SK-N-SH (cell line): ENCODE measurements at regions not wholly inside any gene's neighbourhood (a gene's known extent, or its start where the extent isn't known, plus 50 kb on each side); places are given as distances from the start of the nearest gene placed in this dataset.

Experiments
- CTCF ChIA-PET: fragments of 300-600, 350-600 bp; formaldehyde crosslinking; extraction: SDS; loops from one replicate; lab custom pipeline; 2021; lab: Yijun Ruan, JAX
- POLR2A ChIA-PET: fragments of 350-600 bp; sonication (Branson Sonifier 250); formaldehyde crosslinking; extraction: SDS; loops from one replicate; lab custom pipeline; 2020; ENCODE audit warnings: antibody characterized with exemption, inconsistent platforms; lab: Yijun Ruan, JAX
- DNase-seq: peaks from one replicate; pipeline ENCODE4 v3.0.0; 2012
- H2AFZ ChIP-seq: fragments of 200-600 bp; sonication (generic); 2 replicates; pipeline ENCODE4 v1.8.1; 2016; ENCODE audit warnings: antibody characterized with exemption, mild to moderate bottlenecking, low read depth
- H3F3A ChIP-seq: fragments of 200-600 bp; sonication (generic); replicated peaks from 2 replicates; pipeline ENCODE3; 2016; ENCODE audit warnings: antibody characterized with exemption, mild to moderate bottlenecking; ENCODE audit not compliant: insufficient read depth
- H3K27ac ChIP-seq, 2 experiments: fragments of 200-500 bp in 1 of 2; fragments of 200-600 bp in 1 of 2; sonication (Bioruptor generic) in 1 of 2; sonication (generic), shearing (Covaris generic) in 1 of 2; 2 replicates each; pipeline versions ENCODE4 v1.5.1 to v1.6.1; 2014 to 2016; ENCODE audit warnings: low read depth in 2 of 2, inconsistent platforms in 1 of 2, low read length in 1 of 2, mild to moderate bottlenecking in 1 of 2, mixed read lengths in 1 of 2
- H3K27me3 ChIP-seq: fragments of 200-600 bp; sonication (generic), shearing (Covaris generic); 2 replicates; pipeline ENCODE4 v1.6.1; 2016; ENCODE audit warnings: mixed run types; ENCODE audit not compliant: insufficient read depth
- H3K36me3 ChIP-seq, 2 experiments: fragments of 200-500 bp in 1 of 2; fragments of 200-600 bp in 1 of 2; sonication (Bioruptor generic) in 1 of 2; sonication (generic) in 1 of 2; replicated peaks in 1 of 2; 2 replicates each; pipeline versions ENCODE3 to v1.5.1; 2014 to 2016; ENCODE audit warnings: low read length in 1 of 2, mild to moderate bottlenecking in 1 of 2; ENCODE audit not compliant: insufficient read depth in 2 of 2, control insufficient read depth in 1 of 2
- H3K4me1 ChIP-seq, 2 experiments: fragments of 200-500 bp in 1 of 2; fragments of 200-600 bp in 1 of 2; sonication (Bioruptor generic) in 1 of 2; sonication (generic), shearing (Covaris generic) in 1 of 2; 2 replicates each; pipeline versions ENCODE4 v1.5.1 to v1.6.1; 2014 to 2016; ENCODE audit warnings: low read depth in 1 of 2, low read length in 1 of 2, mixed run types in 1 of 2; ENCODE audit not compliant: insufficient read depth in 2 of 2, control insufficient read depth in 1 of 2
- H3K4me2 ChIP-seq: fragments of 200-600 bp; sonication (generic), shearing (Covaris generic); 2 replicates; pipeline ENCODE4 v1.6.1; 2017; ENCODE audit warnings: mixed run types
- H3K4me3 ChIP-seq, 2 experiments: fragments of 200-500 bp in 1 of 2; fragments of 200-600 bp in 1 of 2; sonication (Bioruptor generic) in 1 of 2; sonication (generic), shearing (Covaris generic) in 1 of 2; 2 replicates each; pipeline versions ENCODE4 v1.5.1 to v1.8.1; 2014 to 2016; ENCODE audit warnings: low read depth in 2 of 2, inconsistent platforms in 1 of 2, low read length in 1 of 2, mild to moderate bottlenecking in 1 of 2, mixed read lengths in 1 of 2, moderate library complexity in 1 of 2
- H3K79me2 ChIP-seq: fragments of 200-600 bp; sonication (generic); 2 replicates; pipeline ENCODE4 v1.8.1; 2017; ENCODE audit warnings: mild to moderate bottlenecking; ENCODE audit not compliant: insufficient read depth
- H3K9ac ChIP-seq: fragments of 200-600 bp; sonication (generic); 2 replicates; pipeline ENCODE4 v1.6.1; 2017; ENCODE audit warnings: mixed run types
- H3K9me2 ChIP-seq: fragments of 200-600 bp; sonication (generic); 2 replicates; pipeline ENCODE4 v1.6.1; 2017; ENCODE audit warnings: mixed run types
- H3K9me3 ChIP-seq: fragments of 200-600 bp; sonication (generic); 2 replicates; pipeline ENCODE4 v1.6.1; 2017; ENCODE audit warnings: mixed run types, mild to moderate bottlenecking, moderate library complexity
- H4K20me1 ChIP-seq: fragments of 200-600 bp; sonication (generic); 2 replicates; pipeline ENCODE4 v1.6.1; 2017; ENCODE audit warnings: mild to moderate bottlenecking, mixed run types; ENCODE audit not compliant: insufficient read depth
- ELF1 ChIP-seq: IDR thresholded peaks from 2 replicates; pipeline ENCODE4 v1.4.0; 2012
- EP300 ChIP-seq, 2 experiments: IDR thresholded peaks; 2 replicates each; pipeline versions ENCODE4 v1.4.0 to v1.6.1; 2012; ENCODE audit warnings: borderline replicate concordance in 1 of 2, low read depth in 1 of 2, low read length in 1 of 2
- GABPA ChIP-seq: IDR thresholded peaks from 2 replicates; pipeline ENCODE4 v1.4.0; 2012; ENCODE audit warnings: low read depth, mild to moderate bottlenecking
- GATA2 ChIP-seq: sonication (generic); formaldehyde crosslinking; IDR thresholded peaks from 2 replicates; pipeline ENCODE4 v1.5.0; 2020; ENCODE audit warnings: mild to moderate bottlenecking, missing genetic modification reagents
- JUND ChIP-seq: IDR thresholded peaks from 2 replicates; pipeline ENCODE4 v1.4.0; 2012
- MAX ChIP-seq: IDR thresholded peaks from 2 replicates; pipeline ENCODE4 v1.4.0; 2012; ENCODE audit warnings: low read depth
- POLR2AphosphoS5 ChIP-seq: IDR thresholded peaks from 2 replicates; pipeline ENCODE4 v1.6.1; 2012; ENCODE audit warnings: low read depth, low read length
- ZBTB33 ChIP-seq: IDR thresholded peaks from 2 replicates; pipeline ENCODE4 v1.4.0; 2012; ENCODE audit warnings: low read depth, borderline replicate concordance
- WGBS: methylation state at CpG from one replicate; pipeline ENCODE4 v1.1.6; 2017; ENCODE audit warnings: low lambda C conversion rate; 5-methylcytosine and 5-hydroxymethylcytosine counted together
- TF ChIP-seq, protein P1 (sequence below): fragments of 200-600 bp; sonication (generic); IDR thresholded peaks from 2 replicates; pipeline ENCODE4 v1.6.1; 2017; ENCODE audit warnings: antibody characterized with exemption, mild to moderate bottlenecking, moderate library complexity

DNA sequence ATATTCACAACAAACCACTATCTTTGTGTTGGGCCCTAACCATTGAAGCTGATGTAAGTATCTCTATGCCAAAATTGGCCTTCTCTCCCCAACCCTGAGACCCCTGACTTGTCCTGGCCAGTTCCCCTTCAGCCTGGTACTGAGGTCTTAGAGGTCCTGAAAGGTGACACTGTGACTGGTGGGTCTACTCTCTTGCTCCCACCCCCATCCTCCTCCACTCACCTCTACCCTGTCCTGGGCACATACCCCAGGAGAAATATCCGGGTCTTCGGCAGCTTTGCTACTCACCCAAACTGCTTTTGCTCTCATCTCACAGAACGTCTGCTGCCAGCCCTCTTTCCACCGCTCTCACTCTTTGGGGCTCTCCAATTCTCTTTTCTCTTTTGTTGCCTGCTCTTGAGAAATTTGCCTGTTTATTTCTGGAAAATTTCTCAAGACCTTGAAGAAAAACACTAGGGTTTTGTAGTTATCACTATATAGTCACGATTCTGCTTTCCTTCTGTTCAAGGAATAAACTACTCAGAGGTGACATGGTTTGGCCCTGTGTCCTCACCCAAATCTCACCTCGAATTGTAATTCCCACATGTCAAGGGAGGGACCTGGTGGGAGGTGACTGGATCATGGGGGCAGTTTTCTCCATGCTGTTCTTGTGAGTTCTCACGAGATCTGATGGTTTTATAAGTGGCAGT is 133.8 kb upstream of the PKDCC start:
- Histone ChIP-seq H2AFZ (no peak overlapping the region), H3K79me2 (no peaks in the 10 kb centered on the region), H4K20me1 (no peaks in the 10 kb centered on the region), H3K27me3 (peaks cover 13% of the 10 kb centered on the region; the same call in 1 of the 2 replicates), H3K9me3 (no peaks in the 10 kb centered on the region), H3K36me3 (no peaks in the 10 kb centered on the region), H3K4me2 (no peak overlapping the region), H3K9me2 (no peaks in the 10 kb centered on the region), H3K4me1 (peaks cover 0 to 2% of the 10 kb centered on the region in 2 experiments; a peak in 1 of 4 replicates), H3F3A (no peaks in the 10 kb centered on the region), H3K9ac (no peak overlapping the region), H3K27ac (no peak overlapping the region), H3K4me3 (no peak overlapping the region)
- CTCF ChIA-PET: no interaction called here
- 46% methylated on average over 7 of the region's 7 CpGs for WGBS
- TF ChIP-seq MAX (no peak), GATA2 (CRISPR knock-in tag) (no peak), GABPA (no peak)
- POLR2A ChIA-PET: no interaction called here
- no peak for DNase-seq

DNA sequence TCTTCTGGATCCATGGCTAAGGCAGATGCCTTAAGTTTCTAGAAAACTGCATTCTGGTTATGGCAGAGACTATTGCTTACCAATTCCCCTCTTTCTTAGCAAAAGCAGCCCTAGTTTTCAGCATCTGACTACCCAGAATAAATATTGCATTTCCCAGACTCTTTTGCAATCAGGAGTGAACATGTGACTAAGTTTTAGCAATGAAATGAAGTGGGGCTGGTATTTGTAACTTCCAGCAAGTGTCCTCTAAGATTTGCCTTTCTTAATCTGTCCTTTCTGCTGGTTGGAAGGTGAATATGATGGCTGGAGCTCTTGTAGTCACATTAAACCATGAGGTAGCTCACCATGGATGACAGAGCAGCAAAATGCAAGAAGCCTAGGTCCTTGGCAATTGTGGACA is 132.9 kb upstream of the PKDCC start:
- H4K20me1 ChIP-seq: no peaks in the 10 kb centered on the region
- H3K27ac ChIP-seq: no peak overlapping the region
- no peaks in the 10 kb centered on the region for H3K36me3 ChIP-seq
- DNase-seq: no peak
- no peaks in the 10 kb centered on the region for H3F3A ChIP-seq
- POLR2A ChIA-PET: no interaction called here
- no peak for TF ChIP-seq GATA2 (CRISPR knock-in tag)
- no peak for TF ChIP-seq GABPA
- TF ChIP-seq EP300 (IDR thresholded peaks at IDR 0.05; ENCODE audit: borderline replicate concordance in 1 of 2, low read depth in 1 of 2, low read length in 1 of 2): no peak
- no peak for TF ChIP-seq JUND
- no peak for TF ChIP-seq POLR2AphosphoS5
- no peak for TF ChIP-seq ZBTB33
- no peak for TF ChIP-seq ELF1
- TF ChIP-seq, protein P1, sequence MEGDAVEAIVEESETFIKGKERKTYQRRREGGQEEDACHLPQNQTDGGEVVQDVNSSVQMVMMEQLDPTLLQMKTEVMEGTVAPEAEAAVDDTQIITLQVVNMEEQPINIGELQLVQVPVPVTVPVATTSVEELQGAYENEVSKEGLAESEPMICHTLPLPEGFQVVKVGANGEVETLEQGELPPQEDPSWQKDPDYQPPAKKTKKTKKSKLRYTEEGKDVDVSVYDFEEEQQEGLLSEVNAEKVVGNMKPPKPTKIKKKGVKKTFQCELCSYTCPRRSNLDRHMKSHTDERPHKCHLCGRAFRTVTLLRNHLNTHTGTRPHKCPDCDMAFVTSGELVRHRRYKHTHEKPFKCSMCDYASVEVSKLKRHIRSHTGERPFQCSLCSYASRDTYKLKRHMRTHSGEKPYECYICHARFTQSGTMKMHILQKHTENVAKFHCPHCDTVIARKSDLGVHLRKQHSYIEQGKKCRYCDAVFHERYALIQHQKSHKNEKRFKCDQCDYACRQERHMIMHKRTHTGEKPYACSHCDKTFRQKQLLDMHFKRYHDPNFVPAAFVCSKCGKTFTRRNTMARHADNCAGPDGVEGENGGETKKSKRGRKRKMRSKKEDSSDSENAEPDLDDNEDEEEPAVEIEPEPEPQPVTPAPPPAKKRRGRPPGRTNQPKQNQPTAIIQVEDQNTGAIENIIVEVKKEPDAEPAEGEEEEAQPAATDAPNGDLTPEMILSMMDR: no peak
- TF ChIP-seq, all 33 proteins: peak for 0
- Histone ChIP-seq H3K27me3 (peaks cover 13% of the 10 kb centered on the region; the same call in 1 of the 2 replicates), H3K4me3 (no peak overlapping the region), H3K9me2 (no peaks in the 10 kb centered on the region), H3K9ac (no peak overlapping the region), H3K79me2 (no peaks in the 10 kb centered on the region), H3K9me3 (no peaks in the 10 kb centered on the region), H2AFZ (no peak overlapping the region), H3K4me2 (no peak overlapping the region), H3K4me1 (no peaks in the 10 kb centered on the region)
- CTCF ChIA-PET: no interaction called here
